GM12892 (cell line): ENCODE measurements at regions not wholly inside any gene's neighbourhood (a gene's known extent, or its start where the extent isn't known, plus 50 kb on each side); places are given as distances from the start of the nearest gene placed in this dataset.

Experiments used
- POLR2A ChIP-seq: IDR thresholded peaks from 2 replicates; pipeline ENCODE4 v1.6.1; 2011; ENCODE audit warnings: low read depth, low read length, control low read depth
- POLR2AphosphoS5 ChIP-seq: IDR thresholded peaks from 2 replicates; pipeline ENCODE4 v1.6.1; 2011; ENCODE audit warnings: low read depth, low read length, control low read depth
- TAF1 ChIP-seq: IDR thresholded peaks from 2 replicates; pipeline ENCODE4 v1.6.1; 2011; ENCODE audit warnings: low read depth, mild to moderate bottlenecking, control low read depth, low read length, borderline replicate concordance

- no peak for TF ChIP-seq POLR2A
- TF ChIP-seq POLR2AphosphoS5, result no peak
- TF ChIP-seq TAF1, result no peak
Observed at GRCh38 chr13:80204642-80205041, 136.3 kb downstream of the SPRY2 start.
